GM20000 (cell line): ENCODE measurements at regions not wholly inside any gene's neighbourhood (a gene's known extent, or its start where the extent isn't known, plus 50 kb on each side); places are given as distances from the start of the nearest gene placed in this dataset.

ENCODE experiments used
- DNase-seq: peaks from one replicate; pipeline ENCODE4 v3.0.0; 2012; ENCODE audit warnings: low spot score
- TF ChIP-seq, protein P1 (sequence below): IDR thresholded peaks from 2 replicates; pipeline ENCODE4 v1.5.1; 2012; ENCODE audit warnings: mild to moderate bottlenecking, control low read depth; ENCODE audit errors: extremely low read depth, missing control alignments

DNA sequence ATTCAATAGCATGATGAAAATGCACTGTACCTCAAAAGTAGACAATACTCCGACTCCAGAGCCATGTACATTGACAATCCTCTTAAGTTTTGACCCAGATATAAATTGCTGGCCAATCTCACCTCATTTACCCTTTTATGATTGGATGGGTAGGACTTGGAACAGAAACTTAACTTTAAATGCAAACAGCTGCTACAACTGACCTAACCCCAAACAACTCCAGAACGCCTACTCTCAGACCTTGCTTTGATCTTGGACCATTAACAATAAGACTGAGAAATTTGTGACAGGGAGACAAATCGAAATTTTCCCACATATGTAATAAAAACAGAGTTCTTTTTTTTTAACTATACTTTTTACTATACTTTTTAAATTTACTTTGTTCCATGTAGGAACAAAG is 200.5 kb upstream of the MCHR2 start:
- TF ChIP-seq, protein P1, sequence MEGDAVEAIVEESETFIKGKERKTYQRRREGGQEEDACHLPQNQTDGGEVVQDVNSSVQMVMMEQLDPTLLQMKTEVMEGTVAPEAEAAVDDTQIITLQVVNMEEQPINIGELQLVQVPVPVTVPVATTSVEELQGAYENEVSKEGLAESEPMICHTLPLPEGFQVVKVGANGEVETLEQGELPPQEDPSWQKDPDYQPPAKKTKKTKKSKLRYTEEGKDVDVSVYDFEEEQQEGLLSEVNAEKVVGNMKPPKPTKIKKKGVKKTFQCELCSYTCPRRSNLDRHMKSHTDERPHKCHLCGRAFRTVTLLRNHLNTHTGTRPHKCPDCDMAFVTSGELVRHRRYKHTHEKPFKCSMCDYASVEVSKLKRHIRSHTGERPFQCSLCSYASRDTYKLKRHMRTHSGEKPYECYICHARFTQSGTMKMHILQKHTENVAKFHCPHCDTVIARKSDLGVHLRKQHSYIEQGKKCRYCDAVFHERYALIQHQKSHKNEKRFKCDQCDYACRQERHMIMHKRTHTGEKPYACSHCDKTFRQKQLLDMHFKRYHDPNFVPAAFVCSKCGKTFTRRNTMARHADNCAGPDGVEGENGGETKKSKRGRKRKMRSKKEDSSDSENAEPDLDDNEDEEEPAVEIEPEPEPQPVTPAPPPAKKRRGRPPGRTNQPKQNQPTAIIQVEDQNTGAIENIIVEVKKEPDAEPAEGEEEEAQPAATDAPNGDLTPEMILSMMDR = no peak
- DNase-seq = no peak

DNA sequence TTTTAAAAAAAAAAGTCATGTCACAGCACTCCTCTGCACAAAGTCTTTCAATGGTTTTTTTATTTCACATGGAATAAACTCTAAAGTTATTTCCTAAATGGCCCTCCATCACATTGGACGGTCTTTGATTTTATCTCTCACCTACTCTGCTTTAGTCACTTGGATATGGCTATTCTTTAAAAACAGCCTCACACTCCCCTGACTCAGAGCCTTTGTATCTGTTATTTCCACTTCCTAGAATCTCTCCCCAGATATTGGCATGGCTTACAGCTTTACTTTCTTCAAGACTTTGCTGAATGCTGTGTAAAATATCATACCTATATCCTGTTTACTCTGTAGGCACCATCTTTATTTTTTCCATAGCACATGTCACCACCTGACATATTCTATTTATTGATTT is 194.7 kb upstream of the MCHR2 start:
- TF ChIP-seq, protein P1 = no peak
- DNase-seq = no peak

DNA sequence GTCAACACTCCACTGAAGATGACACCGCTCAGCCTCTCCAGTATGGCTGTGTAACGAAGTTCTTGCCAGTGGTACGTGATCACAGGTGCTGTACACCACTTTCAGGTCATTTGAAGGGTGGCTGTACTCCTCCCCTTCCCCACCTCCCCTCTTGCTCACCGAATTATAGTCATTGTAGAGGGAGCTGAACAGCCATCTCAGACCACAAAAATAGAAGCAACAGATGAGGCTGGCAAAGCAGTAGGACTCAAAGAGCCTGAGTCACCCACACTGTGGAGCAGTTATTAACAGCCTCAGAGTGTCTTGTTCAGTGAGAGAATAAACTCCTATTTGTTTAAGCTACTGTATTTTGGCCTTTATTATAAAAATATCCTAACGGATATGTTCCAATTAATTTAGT is 192.5 kb upstream of the MCHR2 start:
- DNase-seq = no peak
- TF ChIP-seq, protein P1 = no peak

DNA sequence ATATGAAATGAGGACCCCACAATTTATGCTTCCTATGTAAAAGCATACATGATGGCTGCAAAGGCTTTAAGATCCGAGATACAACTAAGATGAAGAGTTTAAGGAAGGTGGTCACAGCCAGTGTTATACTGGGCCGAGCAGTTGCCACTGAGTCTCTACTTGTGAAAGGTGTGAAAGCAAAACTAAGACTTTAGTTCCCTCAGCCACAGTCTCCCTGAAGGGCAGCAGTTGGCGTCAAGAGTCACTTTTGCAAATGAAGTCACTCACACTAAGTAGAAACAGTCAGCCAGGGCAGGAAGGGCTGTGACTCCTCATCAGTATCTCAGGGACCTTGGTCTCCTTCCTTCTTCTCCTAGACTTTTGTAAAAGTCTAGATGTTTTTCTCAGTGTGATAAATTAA is 191.6 kb upstream of the MCHR2 start:
- DNase-seq = no peak
- TF ChIP-seq, protein P1 = no peak

DNA sequence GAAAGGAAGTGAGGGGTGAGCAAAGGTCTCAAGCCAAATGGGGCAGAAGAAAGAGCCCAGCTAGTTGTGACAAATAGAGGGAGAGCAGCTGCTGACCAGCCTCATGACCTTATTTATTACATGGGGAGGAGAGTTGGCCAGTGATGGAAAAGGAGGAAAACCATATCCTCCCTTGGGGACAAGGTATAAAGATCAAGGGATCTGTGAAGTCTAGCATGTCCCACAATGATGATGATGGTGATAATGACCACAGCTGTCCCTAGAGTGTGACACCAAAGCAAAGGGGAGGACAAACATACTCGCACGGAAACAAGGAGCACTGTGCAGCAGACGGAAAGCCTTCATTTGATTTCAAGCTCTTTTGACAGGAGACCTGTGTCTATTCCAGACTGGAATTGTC is 190.4 kb upstream of the MCHR2 start:
- TF ChIP-seq, protein P1 = no peak
- no peak for DNase-seq

DNA sequence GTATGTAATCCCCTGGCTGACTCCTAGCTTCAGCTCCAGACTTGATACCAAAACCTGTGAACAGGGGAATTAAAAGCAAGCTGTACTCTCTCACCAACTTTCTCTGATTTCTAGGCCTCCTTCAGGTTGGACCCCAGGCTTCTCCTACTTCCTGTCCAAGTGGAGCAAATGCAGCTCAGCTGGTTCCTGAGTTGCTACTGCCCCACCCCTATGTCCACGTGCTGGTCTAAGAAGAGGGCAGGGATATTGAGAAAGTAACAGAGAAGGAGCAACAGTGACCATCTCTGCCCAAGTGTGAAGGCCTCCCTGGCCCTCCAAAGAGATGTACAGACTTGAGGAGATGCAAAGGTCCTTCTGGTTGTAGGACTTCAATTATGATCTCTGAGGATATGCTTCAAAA is 188.3 kb upstream of the MCHR2 start:
- TF ChIP-seq, protein P1 = no peak
- no peak for DNase-seq

DNA sequence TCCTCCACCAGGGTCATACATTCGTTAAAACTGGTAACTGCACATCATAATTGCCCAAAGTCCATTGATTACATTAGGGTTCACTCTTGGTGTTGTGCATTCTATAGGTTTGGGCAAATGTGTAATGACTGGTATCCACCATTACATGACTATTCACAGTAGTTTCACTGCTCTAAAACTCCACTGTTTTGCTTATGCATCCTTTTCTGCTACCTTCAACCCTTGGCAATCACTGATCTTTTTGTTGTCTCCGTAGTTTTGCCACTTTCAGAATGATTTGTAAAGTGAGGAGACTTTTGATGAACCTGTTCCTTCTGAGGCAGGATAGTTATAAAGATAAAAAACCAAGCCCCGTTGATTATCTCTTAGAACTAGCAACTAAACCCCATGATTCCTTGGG is 187.3 kb upstream of the MCHR2 start:
- TF ChIP-seq, protein P1 = no peak

DNA sequence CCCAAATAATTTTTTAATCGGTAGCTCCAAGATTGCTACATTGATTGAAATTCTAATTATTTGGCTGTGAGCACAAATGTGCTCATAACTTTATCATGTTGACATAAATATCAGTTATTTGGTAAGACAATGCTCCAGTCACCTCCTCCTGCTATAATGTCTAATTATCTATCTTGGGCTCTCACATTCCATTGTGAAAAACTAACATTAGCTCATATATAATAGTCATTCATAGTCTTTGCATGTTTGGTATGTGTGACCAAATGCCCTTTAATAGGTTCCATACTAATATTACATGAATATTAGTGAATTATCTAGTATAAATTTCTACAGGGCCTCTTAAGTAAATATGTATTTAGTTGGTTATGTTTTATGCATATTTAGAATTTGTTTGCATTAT is 185.6 kb upstream of the MCHR2 start:
- no peak for DNase-seq
- TF ChIP-seq, protein P1 = no peak

More for the DNA sequence above, 187.3 kb upstream of the MCHR2 start:
- DNase-seq = no peak
